ENCODE measurements at regions not wholly inside any gene's neighbourhood (a gene's known extent, or its start where the extent isn't known, plus 50 kb on each side); places are given as distances from the start of the nearest gene placed in this dataset.

- no peak overlapping the region for H3K4me2 ChIP-seq (ENCODE audit: low read depth, low read length, poor library complexity, severe bottlenecking)
- H3K9ac ChIP-seq (ENCODE audit: low read length), result no peak overlapping the region
- H4K20me1 ChIP-seq (ENCODE audit: low read depth, low read length), result no peaks in the 10 kb centered on the region
- H3K27me3 ChIP-seq (ENCODE audit: low read length), result no peaks in the 10 kb centered on the region
- no peaks in the 10 kb centered on the region for H3K36me3 ChIP-seq (ENCODE audit: low read length)
- TF ChIP-seq CTCF (IDR thresholded peaks at IDR 0.05; ENCODE audit: insufficient read depth, low read length, poor library complexity, severe bottlenecking) (no peak), EZH2phosphoT487 (conservative IDR thresholded peaks at IDR 0.05; ENCODE audit: low read length) (no peak)
- no peaks in the 10 kb centered on the region for H3F3A ChIP-seq (ENCODE audit: insufficient read depth)
- H3K9me2 ChIP-seq (replicated peaks; ENCODE audit: insufficient read depth, low read length), result no peaks in the 10 kb centered on the region
- H2AFZ ChIP-seq (ENCODE audit: low read depth, low read length, severe bottlenecking), result no peak overlapping the region
- no peaks in the 10 kb centered on the region for H3K79me2 ChIP-seq (ENCODE audit: insufficient read depth, low read length)
- H3K27ac ChIP-seq (ENCODE audit: low read depth, low read length), result no peak overlapping the region
- H3K9me3 ChIP-seq (ENCODE audit: insufficient read depth, low read length), result no peaks in the 10 kb centered on the region
- H3K4me3 ChIP-seq (ENCODE audit: insufficient read depth, low read length, poor library complexity, severe bottlenecking), result no peak overlapping the region
Observed at GRCh38 chr3:82103241-82103640, 341.8 kb upstream of the GBE1 start.

GRCh38 chr3:82100378-82100777 lies 338.9 kb upstream of the GBE1 start:
- H3K79me2 ChIP-seq (ENCODE audit: insufficient read depth, low read length), result no peaks in the 10 kb centered on the region
- H3K27me3 ChIP-seq (ENCODE audit: low read length), result no peaks in the 10 kb centered on the region
- no peaks in the 10 kb centered on the region for H3F3A ChIP-seq (ENCODE audit: insufficient read depth)
- H4K20me1 ChIP-seq (ENCODE audit: low read depth, low read length), result no peaks in the 10 kb centered on the region
- no peak overlapping the region for H3K9ac ChIP-seq (ENCODE audit: low read length)
- H3K9me2 ChIP-seq (replicated peaks; ENCODE audit: insufficient read depth, low read length), result no peaks in the 10 kb centered on the region
- no peak overlapping the region for H2AFZ ChIP-seq (ENCODE audit: low read depth, low read length, severe bottlenecking)
- H3K36me3 ChIP-seq (ENCODE audit: low read length), result no peaks in the 10 kb centered on the region
- no peak overlapping the region for H3K4me3 ChIP-seq (ENCODE audit: insufficient read depth, low read length, poor library complexity, severe bottlenecking)
- no peaks in the 10 kb centered on the region for H3K9me3 ChIP-seq (ENCODE audit: insufficient read depth, low read length)
- H3K4me2 ChIP-seq (ENCODE audit: low read depth, low read length, poor library complexity, severe bottlenecking), result no peak overlapping the region
- no peak for TF ChIP-seq EZH2phosphoT487 (conservative IDR thresholded peaks at IDR 0.05; ENCODE audit: low read length)
- TF ChIP-seq CTCF (IDR thresholded peaks at IDR 0.05; ENCODE audit: insufficient read depth, low read length, poor library complexity, severe bottlenecking), result no peak
- no peak overlapping the region for H3K27ac ChIP-seq (ENCODE audit: low read depth, low read length)

GRCh38 chr3:82093641-82094040 lies 332.2 kb upstream of the GBE1 start:
- Histone ChIP-seq H3F3A (ENCODE audit: insufficient read depth) (no peaks in the 10 kb centered on the region), H3K79me2 (ENCODE audit: insufficient read depth, low read length) (no peaks in the 10 kb centered on the region), H3K36me3 (ENCODE audit: low read length) (no peaks in the 10 kb centered on the region), H3K4me2 (ENCODE audit: low read depth, low read length, poor library complexity, severe bottlenecking) (no peak overlapping the region), H3K9me2 (replicated peaks; ENCODE audit: insufficient read depth, low read length) (no peaks in the 10 kb centered on the region), H3K9ac (ENCODE audit: low read length) (no peak overlapping the region), H3K27ac (ENCODE audit: low read depth, low read length) (no peak overlapping the region), H3K27me3 (ENCODE audit: low read length) (no peaks in the 10 kb centered on the region), H4K20me1 (ENCODE audit: low read depth, low read length) (no peaks in the 10 kb centered on the region), H3K4me3 (ENCODE audit: insufficient read depth, low read length, poor library complexity, severe bottlenecking) (no peak overlapping the region), H3K9me3 (ENCODE audit: insufficient read depth, low read length) (no peaks in the 10 kb centered on the region), H2AFZ (ENCODE audit: low read depth, low read length, severe bottlenecking) (no peak overlapping the region)
- TF ChIP-seq EZH2phosphoT487 (conservative IDR thresholded peaks at IDR 0.05; ENCODE audit: low read length) (no peak), CTCF (IDR thresholded peaks at IDR 0.05; ENCODE audit: insufficient read depth, low read length, poor library complexity, severe bottlenecking) (no peak)

All from SU-DHL-6 (cell line).